SK-N-SH treated with all-trans-retinoic acid at 6 μM for 48 hours (cell line): ENCODE measurements at regions not wholly inside any gene's neighbourhood (a gene's known extent, or its start where the extent isn't known, plus 50 kb on each side); places are given as distances from the start of the nearest gene placed in this dataset.

Experiments
- ATAC-seq: fragments of 200-7000 bp; cut with Tn5 transposase; 3 replicates; pipeline ENCODE4 v1.9.1; 2020; ENCODE audit warnings: mild to moderate bottlenecking, moderate library complexity
- ARNTL ChIP-seq: fragments of 450-650 bp; formaldehyde crosslinking; IDR thresholded peaks from 2 replicates; pipeline ENCODE4 v1.5.0; 2020; ENCODE audit warnings: low read depth, mild to moderate bottlenecking, moderate library complexity, borderline replicate concordance
- BACH2 ChIP-seq: fragments of 250-450 bp; sonication (Bioruptor Pico); IDR thresholded peaks from 2 replicates; pipeline ENCODE4 v1.9.0; 2021; ENCODE audit warnings: mild to moderate bottlenecking, borderline replicate concordance
- CSDC2 ChIP-seq: fragments of 250-450 bp; sonication (Bioruptor Pico); IDR thresholded peaks from 2 replicates; pipeline ENCODE4 v1.5.0; 2020; ENCODE audit warnings: mild to moderate bottlenecking, moderate library complexity
- ESRRG ChIP-seq: fragments of 250-450 bp; sonication (Bioruptor Pico); IDR thresholded peaks from 2 replicates; pipeline ENCODE4 v1.6.1; 2021; ENCODE audit warnings: mild to moderate bottlenecking
- GLIS3 ChIP-seq: fragments of 250-450 bp; sonication (Bioruptor Pico); IDR thresholded peaks from 2 replicates; pipeline ENCODE4 v1.5.0; 2020; ENCODE audit warnings: mild to moderate bottlenecking, moderate library complexity
- ISL1 ChIP-seq: fragments of 250-450 bp; sonication (Bioruptor Pico); IDR thresholded peaks from 2 replicates; pipeline ENCODE4 v2.1.2; 2022; ENCODE audit warnings: mild to moderate bottlenecking, moderate library complexity
- OSR1 ChIP-seq: fragments of 250-450 bp; sonication (Bioruptor Pico); IDR thresholded peaks from 2 replicates; pipeline ENCODE4 v1.8.0; 2022; ENCODE audit warnings: moderate library complexity, mild to moderate bottlenecking, inconsistent platforms
- PPARA ChIP-seq: fragments of 250-450 bp; sonication (Bioruptor Pico); IDR thresholded peaks from 2 replicates; pipeline ENCODE4 v1.5.0; 2020; ENCODE audit warnings: mild to moderate bottlenecking, borderline replicate concordance
- RARB ChIP-seq: fragments of 250-450 bp; sonication (Bioruptor Pico); IDR thresholded peaks from 2 replicates; pipeline ENCODE4 v1.8.0; 2021; ENCODE audit warnings: mild to moderate bottlenecking, moderate library complexity
- TCF4 ChIP-seq: fragments of 250-450 bp; sonication (Bioruptor Pico); IDR thresholded peaks from 2 replicates; pipeline ENCODE4 v1.8.0; 2021; ENCODE audit warnings: mild to moderate bottlenecking, moderate library complexity, borderline replicate concordance
- ZC3H10 ChIP-seq: fragments of 250-450 bp; sonication (Bioruptor Pico); IDR thresholded peaks from 2 replicates; pipeline ENCODE4 v1.5.1; 2021; ENCODE audit warnings: mild to moderate bottlenecking, moderate library complexity
- ZFP3 ChIP-seq: fragments of 250-450 bp; sonication (Bioruptor Pico); IDR thresholded peaks from 2 replicates; pipeline ENCODE4 v1.5.0; 2020; ENCODE audit warnings: mild to moderate bottlenecking, moderate library complexity
- ZFP30 ChIP-seq: fragments of 450-650 bp; formaldehyde crosslinking; IDR thresholded peaks from 2 replicates; pipeline ENCODE4 v1.5.0; 2022; ENCODE audit warnings: mild to moderate bottlenecking, moderate library complexity
- ZNF565 ChIP-seq: fragments of 450-650 bp; formaldehyde crosslinking; conservative IDR thresholded peaks from 2 replicates; pipeline ENCODE4 v1.5.0; 2020; ENCODE audit warnings: low read depth, mild to moderate bottlenecking, moderate library complexity
- ZNF8 ChIP-seq: fragments of 450-650 bp; formaldehyde crosslinking; IDR thresholded peaks from 2 replicates; pipeline ENCODE4 v1.5.0; 2020; ENCODE audit warnings: mild to moderate bottlenecking, moderate library complexity
- TF ChIP-seq, protein P1 (sequence below): fragments of 250-450 bp; sonication (Bioruptor Pico); IDR thresholded peaks from 2 replicates; pipeline ENCODE4 v1.8.0; 2020; ENCODE audit warnings: mild to moderate bottlenecking, moderate library complexity, borderline replicate concordance
- TF ChIP-seq, protein P2 (sequence below): fragments of 250-450 bp; sonication (Bioruptor Pico); IDR thresholded peaks from 2 replicates; pipeline ENCODE4 v1.5.1; 2021; ENCODE audit warnings: mild to moderate bottlenecking, moderate library complexity
- TF ChIP-seq, protein P3 (sequence below): fragments of 250-450 bp; sonication (Bioruptor Pico); IDR thresholded peaks from 2 replicates; pipeline ENCODE4 v1.8.0; 2021; ENCODE audit warnings: low read depth, mild to moderate bottlenecking, moderate library complexity, borderline replicate concordance
- TF ChIP-seq, protein P4 (sequence below): fragments of 250-450 bp; sonication (Bioruptor Pico); IDR thresholded peaks from 2 replicates; pipeline ENCODE4 v1.5.0; 2020; ENCODE audit warnings: mild to moderate bottlenecking, moderate library complexity
- TF ChIP-seq, protein P5 (sequence below): fragments of 250-450 bp; sonication (Bioruptor Pico); IDR thresholded peaks from 2 replicates; pipeline ENCODE4 v1.5.1; 2020; ENCODE audit warnings: low read depth, mild to moderate bottlenecking, moderate library complexity

DNA sequence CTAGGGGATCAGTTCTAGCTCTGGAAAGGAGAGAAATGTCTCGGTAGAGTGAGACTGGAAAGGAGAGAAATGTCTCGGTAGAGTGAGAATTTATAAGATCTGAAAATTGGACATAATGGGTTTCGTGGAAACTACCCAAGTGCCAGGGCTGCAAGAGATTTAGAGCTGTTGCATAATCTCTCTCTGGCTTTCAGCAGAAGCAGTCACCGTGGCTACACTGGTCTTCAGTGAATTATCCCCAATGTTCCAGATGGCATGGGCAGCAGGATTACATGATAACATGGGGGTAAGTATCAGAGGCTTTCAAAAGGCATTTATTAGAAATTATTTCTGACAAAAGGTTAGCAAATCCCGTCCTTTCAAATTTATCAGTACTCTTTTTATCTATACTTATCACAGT lies 435.5 kb downstream of the NKX6-1 start (continued):
- TF ChIP-seq ISL1 (CRISPR knock-in tag), result no peak
- TF ChIP-seq, protein P1, sequence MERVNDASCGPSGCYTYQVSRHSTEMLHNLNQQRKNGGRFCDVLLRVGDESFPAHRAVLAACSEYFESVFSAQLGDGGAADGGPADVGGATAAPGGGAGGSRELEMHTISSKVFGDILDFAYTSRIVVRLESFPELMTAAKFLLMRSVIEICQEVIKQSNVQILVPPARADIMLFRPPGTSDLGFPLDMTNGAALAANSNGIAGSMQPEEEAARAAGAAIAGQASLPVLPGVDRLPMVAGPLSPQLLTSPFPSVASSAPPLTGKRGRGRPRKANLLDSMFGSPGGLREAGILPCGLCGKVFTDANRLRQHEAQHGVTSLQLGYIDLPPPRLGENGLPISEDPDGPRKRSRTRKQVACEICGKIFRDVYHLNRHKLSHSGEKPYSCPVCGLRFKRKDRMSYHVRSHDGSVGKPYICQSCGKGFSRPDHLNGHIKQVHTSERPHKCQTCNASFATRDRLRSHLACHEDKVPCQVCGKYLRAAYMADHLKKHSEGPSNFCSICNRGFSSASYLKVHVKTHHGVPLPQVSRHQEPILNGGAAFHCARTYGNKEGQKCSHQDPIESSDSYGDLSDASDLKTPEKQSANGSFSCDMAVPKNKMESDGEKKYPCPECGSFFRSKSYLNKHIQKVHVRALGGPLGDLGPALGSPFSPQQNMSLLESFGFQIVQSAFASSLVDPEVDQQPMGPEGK, result no peak
- no peak for TF ChIP-seq TCF4 (CRISPR knock-in tag)
- no peak for TF ChIP-seq ARNTL (CRISPR knock-in tag)
- TF ChIP-seq, protein P2, sequence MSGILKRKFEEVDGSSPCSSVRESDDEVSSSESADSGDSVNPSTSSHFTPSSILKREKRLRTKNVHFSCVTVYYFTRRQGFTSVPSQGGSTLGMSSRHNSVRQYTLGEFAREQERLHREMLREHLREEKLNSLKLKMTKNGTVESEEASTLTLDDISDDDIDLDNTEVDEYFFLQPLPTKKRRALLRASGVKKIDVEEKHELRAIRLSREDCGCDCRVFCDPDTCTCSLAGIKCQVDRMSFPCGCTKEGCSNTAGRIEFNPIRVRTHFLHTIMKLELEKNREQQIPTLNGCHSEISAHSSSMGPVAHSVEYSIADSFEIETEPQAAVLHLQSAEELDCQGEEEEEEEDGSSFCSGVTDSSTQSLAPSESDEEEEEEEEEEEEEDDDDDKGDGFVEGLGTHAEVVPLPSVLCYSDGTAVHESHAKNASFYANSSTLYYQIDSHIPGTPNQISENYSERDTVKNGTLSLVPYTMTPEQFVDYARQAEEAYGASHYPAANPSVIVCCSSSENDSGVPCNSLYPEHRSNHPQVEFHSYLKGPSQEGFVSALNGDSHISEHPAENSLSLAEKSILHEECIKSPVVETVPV (CRISPR knock-in tag), result no peak

DNA sequence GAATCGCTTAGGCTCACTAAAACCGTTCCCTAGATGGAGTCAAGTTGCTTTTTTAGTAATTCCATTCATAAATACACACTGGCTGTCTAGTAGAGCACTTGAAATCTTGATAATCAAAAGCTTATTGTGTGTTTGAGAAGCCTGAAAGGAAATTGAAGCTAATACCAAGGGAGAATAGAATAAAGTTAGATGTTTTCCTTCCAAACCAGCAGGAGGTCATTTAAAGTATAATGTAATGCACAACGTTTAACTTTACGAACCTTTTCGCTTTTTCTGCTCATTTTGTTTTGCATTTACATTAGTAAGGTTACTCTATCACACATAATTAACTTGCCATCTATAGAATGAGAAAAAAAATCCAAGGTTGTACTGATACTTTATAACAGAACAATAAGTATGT lies 440.9 kb downstream of the NKX6-1 start:
- TF ChIP-seq ZFP30 (CRISPR knock-in tag) (no peak), PPARA (CRISPR knock-in tag) (no peak), ESRRG (no peak)
- TF ChIP-seq, protein P1, result no peak
- ATAC-seq, result no peak

DNA sequence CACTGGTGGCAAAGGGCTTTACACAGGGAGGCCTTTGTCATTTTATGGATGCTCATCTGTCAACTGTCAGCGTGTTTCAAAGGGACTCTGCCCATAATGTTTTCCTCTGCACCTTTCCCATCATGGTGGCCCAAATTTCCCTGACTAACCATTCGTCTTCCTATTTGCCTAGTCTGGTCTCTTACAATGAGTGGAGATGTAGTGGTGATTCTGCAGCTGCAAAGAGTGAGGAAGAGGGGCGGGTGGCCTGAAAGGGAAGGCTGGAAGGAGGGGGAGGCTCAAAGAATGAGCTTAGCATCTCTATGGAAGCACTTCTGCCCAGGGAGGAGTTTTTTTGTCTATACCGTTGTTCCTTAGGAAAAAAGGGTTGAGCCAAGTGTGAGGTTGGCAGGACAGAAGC lies 447.5 kb downstream of the NKX6-1 start:
- ATAC-seq, result no peak
- TF ChIP-seq CSDC2 (no peak), ZFP30 (CRISPR knock-in tag) (no peak)
- TF ChIP-seq, protein P2 (CRISPR knock-in tag), result no peak

DNA sequence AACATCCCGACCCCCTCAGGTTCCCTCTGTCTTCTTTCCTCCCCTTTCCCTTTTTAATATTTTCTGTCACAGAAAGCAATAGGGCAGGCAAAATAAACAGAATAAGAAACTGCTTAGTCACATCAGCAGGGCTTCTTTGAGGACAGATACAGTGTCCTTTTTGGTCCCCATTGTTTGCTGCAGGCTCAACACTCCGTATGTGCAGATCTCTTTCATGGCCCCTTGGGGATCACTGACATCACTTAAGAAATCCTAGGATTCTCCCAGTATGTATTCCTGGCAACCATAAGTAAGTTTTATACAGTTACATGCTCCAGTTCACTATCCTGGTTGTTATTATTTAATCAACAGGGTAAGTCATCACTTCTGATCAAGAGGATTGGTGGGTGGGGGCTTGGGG lies 448.0 kb downstream of the NKX6-1 start:
- no peak for ATAC-seq
- TF ChIP-seq ZC3H10 (CRISPR knock-in tag) (no peak), ZNF8 (CRISPR knock-in tag) (no peak), ZFP3 (CRISPR knock-in tag) (no peak), ZNF565 (CRISPR knock-in tag) (no peak), BACH2 (CRISPR knock-in tag) (no peak), PPARA (CRISPR knock-in tag) (no peak), GLIS3 (CRISPR knock-in tag) (no peak), ESRRG (no peak), RARB (CRISPR knock-in tag) (no peak), ZFP30 (CRISPR knock-in tag) (no peak), OSR1 (no peak)
- TF ChIP-seq, protein P1, result no peak
- TF ChIP-seq, protein P3, sequence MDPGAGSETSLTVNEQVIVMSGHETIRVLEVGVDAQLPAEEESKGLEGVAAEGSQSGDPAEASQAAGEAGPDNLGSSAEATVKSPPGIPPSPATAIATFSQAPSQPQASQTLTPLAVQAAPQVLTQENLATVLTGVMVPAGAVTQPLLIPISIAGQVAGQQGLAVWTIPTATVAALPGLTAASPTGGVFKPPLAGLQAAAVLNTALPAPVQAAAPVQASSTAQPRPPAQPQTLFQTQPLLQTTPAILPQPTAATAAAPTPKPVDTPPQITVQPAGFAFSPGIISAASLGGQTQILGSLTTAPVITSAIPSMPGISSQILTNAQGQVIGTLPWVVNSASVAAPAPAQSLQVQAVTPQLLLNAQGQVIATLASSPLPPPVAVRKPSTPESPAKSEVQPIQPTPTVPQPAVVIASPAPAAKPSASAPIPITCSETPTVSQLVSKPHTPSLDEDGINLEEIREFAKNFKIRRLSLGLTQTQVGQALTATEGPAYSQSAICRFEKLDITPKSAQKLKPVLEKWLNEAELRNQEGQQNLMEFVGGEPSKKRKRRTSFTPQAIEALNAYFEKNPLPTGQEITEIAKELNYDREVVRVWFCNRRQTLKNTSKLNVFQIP (CRISPR knock-in tag), result no peak
- TF ChIP-seq, protein P2 (CRISPR knock-in tag), result no peak
- TF ChIP-seq, protein P4, sequence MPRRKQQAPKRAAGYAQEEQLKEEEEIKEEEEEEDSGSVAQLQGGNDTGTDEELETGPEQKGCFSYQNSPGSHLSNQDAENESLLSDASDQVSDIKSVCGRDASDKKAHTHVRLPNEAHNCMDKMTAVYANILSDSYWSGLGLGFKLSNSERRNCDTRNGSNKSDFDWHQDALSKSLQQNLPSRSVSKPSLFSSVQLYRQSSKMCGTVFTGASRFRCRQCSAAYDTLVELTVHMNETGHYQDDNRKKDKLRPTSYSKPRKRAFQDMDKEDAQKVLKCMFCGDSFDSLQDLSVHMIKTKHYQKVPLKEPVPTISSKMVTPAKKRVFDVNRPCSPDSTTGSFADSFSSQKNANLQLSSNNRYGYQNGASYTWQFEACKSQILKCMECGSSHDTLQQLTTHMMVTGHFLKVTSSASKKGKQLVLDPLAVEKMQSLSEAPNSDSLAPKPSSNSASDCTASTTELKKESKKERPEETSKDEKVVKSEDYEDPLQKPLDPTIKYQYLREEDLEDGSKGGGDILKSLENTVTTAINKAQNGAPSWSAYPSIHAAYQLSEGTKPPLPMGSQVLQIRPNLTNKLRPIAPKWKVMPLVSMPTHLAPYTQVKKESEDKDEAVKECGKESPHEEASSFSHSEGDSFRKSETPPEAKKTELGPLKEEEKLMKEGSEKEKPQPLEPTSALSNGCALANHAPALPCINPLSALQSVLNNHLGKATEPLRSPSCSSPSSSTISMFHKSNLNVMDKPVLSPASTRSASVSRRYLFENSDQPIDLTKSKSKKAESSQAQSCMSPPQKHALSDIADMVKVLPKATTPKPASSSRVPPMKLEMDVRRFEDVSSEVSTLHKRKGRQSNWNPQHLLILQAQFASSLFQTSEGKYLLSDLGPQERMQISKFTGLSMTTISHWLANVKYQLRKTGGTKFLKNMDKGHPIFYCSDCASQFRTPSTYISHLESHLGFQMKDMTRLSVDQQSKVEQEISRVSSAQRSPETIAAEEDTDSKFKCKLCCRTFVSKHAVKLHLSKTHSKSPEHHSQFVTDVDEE (CRISPR knock-in tag), result no peak
- TF ChIP-seq, protein P5, sequence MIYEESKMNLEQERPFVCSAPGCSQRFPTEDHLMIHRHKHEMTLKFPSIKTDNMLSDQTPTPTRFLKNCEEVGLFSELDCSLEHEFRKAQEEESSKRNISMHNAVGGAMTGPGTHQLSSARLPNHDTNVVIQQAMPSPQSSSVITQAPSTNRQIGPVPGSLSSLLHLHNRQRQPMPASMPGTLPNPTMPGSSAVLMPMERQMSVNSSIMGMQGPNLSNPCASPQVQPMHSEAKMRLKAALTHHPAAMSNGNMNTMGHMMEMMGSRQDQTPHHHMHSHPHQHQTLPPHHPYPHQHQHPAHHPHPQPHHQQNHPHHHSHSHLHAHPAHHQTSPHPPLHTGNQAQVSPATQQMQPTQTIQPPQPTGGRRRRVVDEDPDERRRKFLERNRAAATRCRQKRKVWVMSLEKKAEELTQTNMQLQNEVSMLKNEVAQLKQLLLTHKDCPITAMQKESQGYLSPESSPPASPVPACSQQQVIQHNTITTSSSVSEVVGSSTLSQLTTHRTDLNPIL (CRISPR knock-in tag), result no peak
